Neural progenitor cell (in vitro differentiated cells): ENCODE measurements at regions not wholly inside any gene's neighbourhood (a gene's known extent, or its start where the extent isn't known, plus 50 kb on each side); places are given as distances from the start of the nearest gene placed in this dataset.

Source experiments
- DNase-seq: peaks from one replicate; pipeline ENCODE4 v3.0.0-alpha.2; 2016; ENCODE audit warnings: low spot score
- H2AFZ ChIP-seq: fragments of 200-600 bp; sonication (generic); replicated peaks from 2 replicates; pipeline ENCODE4 v1.6.1; 2016; ENCODE audit warnings: antibody characterized with exemption
- H3F3A ChIP-seq: fragments of 200-600 bp; sonication (generic); 2 replicates; pipeline ENCODE4 v1.6.1; 2016; ENCODE audit warnings: antibody characterized with exemption, low read depth
- H3K27ac ChIP-seq: fragments of 200-600 bp; sonication (generic); 2 replicates; pipeline ENCODE4 v1.5.1; 2016; ENCODE audit warnings: mild to moderate bottlenecking
- H3K27me3 ChIP-seq: fragments of 200-600 bp; sonication (generic); 2 replicates; pipeline ENCODE4 v1.6.1; 2016; ENCODE audit warnings: mild to moderate bottlenecking, moderate library complexity
- H3K36me3 ChIP-seq: fragments of 200-600 bp; sonication (generic); 2 replicates; pipeline ENCODE4 v1.5.1; 2016
- H3K4me1 ChIP-seq: fragments of 200-600 bp; sonication (generic); 2 replicates; pipeline ENCODE4 v1.6.1; 2016; ENCODE audit warnings: mixed run types
- H3K4me2 ChIP-seq: fragments of 200-600 bp; sonication (generic); 2 replicates; pipeline ENCODE4 v1.6.1; 2016
- H3K4me3 ChIP-seq: fragments of 200-600 bp; sonication (generic); 2 replicates; pipeline ENCODE4 v1.5.1; 2016
- H3K79me2 ChIP-seq: fragments of 200-600 bp; sonication (generic); 2 replicates; pipeline ENCODE4 v1.6.1; 2016; ENCODE audit warnings: low read depth
- H3K9ac ChIP-seq: fragments of 200-600 bp; sonication (generic); 2 replicates; pipeline ENCODE4 v1.6.1; 2016
- H3K9me3 ChIP-seq: fragments of 200-600 bp; sonication (generic); 2 replicates; pipeline ENCODE4 v1.5.1; 2016; ENCODE audit warnings: low read depth
- H4K20me1 ChIP-seq: fragments of 200-600 bp; sonication (generic); 2 replicates; pipeline ENCODE4 v1.6.1; 2016; ENCODE audit warnings: low read depth
- H3K27ac Mint-ChIP-seq: 3 replicates; pipeline ENCODE4 v1.8.0; 2021; ENCODE audit warnings: mixed read lengths
- H3K27me3 Mint-ChIP-seq: 2 replicates; pipeline ENCODE4 v1.8.0; 2022; ENCODE audit warnings: low read depth, mild to moderate bottlenecking, inconsistent platforms, moderate library complexity, mixed read lengths; ENCODE audit not compliant: insufficient read depth
- H3K36me3 Mint-ChIP-seq: 3 replicates; pipeline ENCODE4 v1.8.0; 2021; ENCODE audit warnings: mixed read lengths
- H3K4me1 Mint-ChIP-seq: 3 replicates; pipeline ENCODE4 v1.8.0; 2021; ENCODE audit warnings: mixed read lengths
- H3K4me3 Mint-ChIP-seq: 3 replicates; pipeline ENCODE4 v1.8.0; 2021; ENCODE audit warnings: mild to moderate bottlenecking, moderate library complexity, mixed read lengths
- H3K9me3 Mint-ChIP-seq: 3 replicates; pipeline ENCODE4 v1.8.0; 2020; ENCODE audit warnings: mixed read lengths
- EZH2 ChIP-seq: fragments of 200-600 bp; sonication (generic); IDR thresholded peaks from 2 replicates; pipeline ENCODE4 v1.6.1; 2017; ENCODE audit warnings: antibody characterized with exemption, mild to moderate bottlenecking, moderate library complexity
- EZH2phosphoT487 ChIP-seq: fragments of 200-600 bp; sonication (generic); IDR thresholded peaks from 2 replicates; pipeline ENCODE4 v1.6.1; 2017; ENCODE audit warnings: antibody characterized with exemption
- TF ChIP-seq, protein P1 (sequence below): fragments of 200-600 bp; sonication (generic); IDR thresholded peaks from 2 replicates; pipeline ENCODE4 v1.5.1; 2017; ENCODE audit warnings: antibody characterized with exemption, mild to moderate bottlenecking

DNA sequence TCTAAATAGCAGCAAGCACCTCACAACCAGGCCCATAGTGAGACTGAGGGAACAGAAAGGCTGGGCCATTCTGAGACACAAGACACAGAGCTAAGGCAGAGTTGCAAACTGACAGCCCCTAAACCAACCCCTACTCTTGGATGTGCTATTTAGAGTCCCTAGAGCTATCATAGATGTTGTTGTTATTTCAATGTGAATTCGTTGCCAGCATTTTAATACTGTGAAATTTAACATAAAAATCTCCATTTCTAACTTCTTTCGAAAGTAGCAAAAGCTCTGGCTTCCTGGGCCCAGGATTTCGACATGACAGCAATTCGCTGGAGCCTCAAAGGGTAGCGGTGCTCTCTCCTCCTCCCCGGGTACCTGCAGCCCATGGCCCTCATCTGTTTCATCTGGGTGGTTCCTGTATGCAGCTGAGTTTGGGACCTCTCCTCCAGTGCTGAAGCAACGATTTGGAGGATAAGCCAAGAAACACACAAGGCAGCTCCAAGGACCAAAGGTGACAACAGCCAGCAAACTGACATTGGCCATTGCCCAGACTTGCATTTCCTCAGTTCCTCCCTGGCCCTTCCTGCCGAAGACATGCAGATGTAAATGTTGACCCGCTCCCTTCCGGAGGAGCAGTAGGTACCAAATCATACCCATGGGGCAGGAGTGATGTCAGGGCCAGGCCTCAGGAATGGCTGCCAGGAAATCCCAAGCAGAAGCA lies 254.4 kb upstream of the NCKAP5 start:
- Mint-ChIP-seq H3K27ac (no peak overlapping the region), H3K9me3 (no peaks in the 10 kb centered on the region), H3K36me3 (no peaks in the 10 kb centered on the region), H3K4me3 (no peak overlapping the region), H3K27me3 (peaks cover 2% of the 10 kb centered on the region), H3K4me1 (peaks cover 6% of the 10 kb centered on the region)
- TF ChIP-seq, protein P1, sequence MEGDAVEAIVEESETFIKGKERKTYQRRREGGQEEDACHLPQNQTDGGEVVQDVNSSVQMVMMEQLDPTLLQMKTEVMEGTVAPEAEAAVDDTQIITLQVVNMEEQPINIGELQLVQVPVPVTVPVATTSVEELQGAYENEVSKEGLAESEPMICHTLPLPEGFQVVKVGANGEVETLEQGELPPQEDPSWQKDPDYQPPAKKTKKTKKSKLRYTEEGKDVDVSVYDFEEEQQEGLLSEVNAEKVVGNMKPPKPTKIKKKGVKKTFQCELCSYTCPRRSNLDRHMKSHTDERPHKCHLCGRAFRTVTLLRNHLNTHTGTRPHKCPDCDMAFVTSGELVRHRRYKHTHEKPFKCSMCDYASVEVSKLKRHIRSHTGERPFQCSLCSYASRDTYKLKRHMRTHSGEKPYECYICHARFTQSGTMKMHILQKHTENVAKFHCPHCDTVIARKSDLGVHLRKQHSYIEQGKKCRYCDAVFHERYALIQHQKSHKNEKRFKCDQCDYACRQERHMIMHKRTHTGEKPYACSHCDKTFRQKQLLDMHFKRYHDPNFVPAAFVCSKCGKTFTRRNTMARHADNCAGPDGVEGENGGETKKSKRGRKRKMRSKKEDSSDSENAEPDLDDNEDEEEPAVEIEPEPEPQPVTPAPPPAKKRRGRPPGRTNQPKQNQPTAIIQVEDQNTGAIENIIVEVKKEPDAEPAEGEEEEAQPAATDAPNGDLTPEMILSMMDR: no peak
- TF ChIP-seq EZH2phosphoT487: no peak
- no peak for TF ChIP-seq EZH2
- Histone ChIP-seq H2AFZ (no peak overlapping the region), H3K79me2 (no peaks in the 10 kb centered on the region), H3K4me3 (no peak overlapping the region), H3K4me2 (no peak overlapping the region), H3K36me3 (no peaks in the 10 kb centered on the region), H3K9ac (no peak overlapping the region), H3K27me3 (no peaks in the 10 kb centered on the region), H3K4me1 (no peaks in the 10 kb centered on the region), H4K20me1 (no peaks in the 10 kb centered on the region), H3K9me3 (no peaks in the 10 kb centered on the region), H3K27ac (no peak overlapping the region), H3F3A (no peaks in the 10 kb centered on the region)
- DNase-seq: no peak

DNA sequence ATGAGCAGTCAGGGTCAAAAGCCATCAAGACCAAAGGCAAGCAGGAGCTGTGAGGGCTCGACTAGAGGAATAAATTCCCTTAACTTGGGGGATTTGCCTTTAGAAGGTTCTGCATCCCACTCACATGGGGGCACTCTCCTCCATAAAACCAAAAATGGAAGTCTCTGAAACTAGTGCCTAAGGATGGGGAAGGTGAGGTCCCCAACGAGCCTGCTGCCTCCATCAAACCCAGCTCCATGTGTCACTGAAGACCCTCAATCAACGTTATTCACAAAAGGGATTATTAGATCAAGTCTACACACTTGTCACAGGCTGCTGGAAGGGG lies 254.9 kb upstream of the NCKAP5 start:
- H3K4me1 Mint-ChIP-seq: peaks cover 3% of the 10 kb centered on the region
- H4K20me1 ChIP-seq: no peaks in the 10 kb centered on the region
- no peaks in the 10 kb centered on the region for H3K9me3 ChIP-seq
- no peaks in the 10 kb centered on the region for H3K27me3 ChIP-seq
- H3K4me3 Mint-ChIP-seq: no peak overlapping the region
- no peaks in the 10 kb centered on the region for H3K4me1 ChIP-seq
- no peak for DNase-seq
- TF ChIP-seq EZH2: no peak
- no peaks in the 10 kb centered on the region for H3K79me2 ChIP-seq
- H3F3A ChIP-seq: no peaks in the 10 kb centered on the region
- no peak overlapping the region for H3K27ac ChIP-seq
- H3K9ac ChIP-seq: no peak overlapping the region
- no peaks in the 10 kb centered on the region for H3K36me3 ChIP-seq
- H3K9me3 Mint-ChIP-seq: no peaks in the 10 kb centered on the region
- H2AFZ ChIP-seq: no peak overlapping the region
- H3K27me3 Mint-ChIP-seq: peaks cover 3% of the 10 kb centered on the region
- no peak overlapping the region for H3K4me2 ChIP-seq
- no peak overlapping the region for H3K4me3 ChIP-seq
- no peaks in the 10 kb centered on the region for H3K36me3 Mint-ChIP-seq
- H3K27ac Mint-ChIP-seq: no peak overlapping the region

DNA sequence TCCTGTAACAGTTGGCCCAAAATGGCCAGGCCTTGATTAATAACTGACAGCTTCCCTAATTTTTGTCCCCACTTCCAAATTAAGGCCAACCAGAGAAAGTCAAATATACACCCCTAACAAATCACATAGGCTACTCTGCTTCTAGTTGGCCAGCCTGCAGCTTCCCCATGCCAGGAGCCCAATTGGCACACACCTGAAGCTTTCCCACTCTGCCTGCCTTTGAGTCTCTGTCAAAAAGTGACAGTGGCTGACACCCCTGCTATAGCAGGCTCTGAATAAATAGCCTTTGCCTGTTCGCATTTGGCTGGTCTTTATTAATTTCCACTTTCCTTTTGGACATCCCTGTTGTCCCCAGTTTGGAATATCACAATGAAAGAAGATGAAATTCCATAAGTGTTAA lies 256.6 kb upstream of the NCKAP5 start:
- Histone ChIP-seq H3K9me3 (no peaks in the 10 kb centered on the region), H3K4me2 (no peak overlapping the region), H3K4me3 (no peak overlapping the region), H4K20me1 (no peaks in the 10 kb centered on the region), H2AFZ (no peak overlapping the region), H3K36me3 (no peaks in the 10 kb centered on the region), H3K9ac (no peak overlapping the region), H3K27ac (no peak overlapping the region), H3K27me3 (no peaks in the 10 kb centered on the region), H3F3A (no peaks in the 10 kb centered on the region), H3K4me1 (no peaks in the 10 kb centered on the region), H3K79me2 (no peaks in the 10 kb centered on the region)
- peaks cover 2% of the 10 kb centered on the region for H3K27me3 Mint-ChIP-seq
- TF ChIP-seq EZH2 (no peak), EZH2phosphoT487 (no peak)
- TF ChIP-seq, protein P1: no peak
- H3K27ac Mint-ChIP-seq: no peak overlapping the region
- no peak overlapping the region for H3K4me3 Mint-ChIP-seq
- H3K36me3 Mint-ChIP-seq: no peaks in the 10 kb centered on the region
- H3K4me1 Mint-ChIP-seq: peaks cover 2% of the 10 kb centered on the region
- no peak for DNase-seq
- H3K9me3 Mint-ChIP-seq: no peaks in the 10 kb centered on the region

DNA sequence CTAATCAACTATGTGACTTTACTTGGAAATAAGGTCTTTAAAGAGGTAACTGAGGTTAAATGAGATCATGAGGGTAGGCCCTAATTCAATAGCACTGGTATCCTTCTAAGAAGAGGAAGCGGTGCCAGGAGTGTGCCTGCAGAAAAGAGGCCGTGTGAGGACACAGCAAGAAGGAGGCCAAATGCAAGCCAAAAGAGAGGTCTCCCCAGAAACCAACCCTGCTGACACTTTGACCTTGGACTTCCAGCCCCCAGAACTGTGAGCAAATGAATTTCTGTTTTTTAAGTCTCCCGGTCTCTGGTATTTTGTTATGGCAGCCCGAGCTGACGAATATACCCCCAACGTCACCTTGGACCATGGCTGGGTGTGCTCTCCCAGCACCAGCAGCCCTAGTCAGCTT lies 257.5 kb upstream of the NCKAP5 start:
- Histone ChIP-seq H3K27ac (no peak overlapping the region), H3K4me3 (no peak overlapping the region), H4K20me1 (no peaks in the 10 kb centered on the region), H2AFZ (no peak overlapping the region), H3K27me3 (no peaks in the 10 kb centered on the region), H3K9me3 (no peaks in the 10 kb centered on the region), H3K9ac (no peak overlapping the region), H3F3A (no peaks in the 10 kb centered on the region), H3K79me2 (no peaks in the 10 kb centered on the region), H3K36me3 (no peaks in the 10 kb centered on the region), H3K4me2 (no peak overlapping the region), H3K4me1 (no peaks in the 10 kb centered on the region)
- H3K4me3 Mint-ChIP-seq: no peak overlapping the region
- H3K36me3 Mint-ChIP-seq: no peaks in the 10 kb centered on the region
- H3K4me1 Mint-ChIP-seq: no peaks in the 10 kb centered on the region
- H3K27me3 Mint-ChIP-seq: peaks cover 2% of the 10 kb centered on the region
- TF ChIP-seq, protein P1: no peak
- TF ChIP-seq EZH2 (no peak), EZH2phosphoT487 (no peak)
- no peaks in the 10 kb centered on the region for H3K9me3 Mint-ChIP-seq
- H3K27ac Mint-ChIP-seq: no peak overlapping the region
- no peak for DNase-seq
